ENCODE measurements at regions not wholly inside any gene's neighbourhood (a gene's known extent, or its start where the extent isn't known, plus 50 kb on each side); places are given as distances from the start of the nearest gene placed in this dataset.

GRCh38 chr7:46129831-46130230 is 208.8 kb upstream of the IGFBP3 start:
- no peak overlapping the region for H3K4me3 ChIP-seq (ENCODE audit: low read length in 2 of 2)
- intact Hi-C loops (cut with micrococcal nuclease): no loop called here
- Mint-ChIP-seq H3K4me1 (no peaks in the 10 kb centered on the region), H3K36me3 (peaks cover 0 to 2% of the 10 kb centered on the region in 2 donors), H3K4me3 (no peak overlapping the region), H3K27ac (no peak overlapping the region), H3K27me3 (no peaks in the 10 kb centered on the region), H3K9me3 (peaks cover 0 to 2% (median 0%) of the 10 kb centered on the region in 8 donors)
- DNase-seq: no peak
- POLR2A ChIA-PET (ENCODE audit: partially characterized antibody): no interaction called here
- no peaks in the 10 kb centered on the region for H3K27me3 ChIP-seq (ENCODE audit: insufficient read depth, low read length)
- H3K4me1 ChIP-seq (ENCODE audit: insufficient read depth, low read length): no peaks in the 10 kb centered on the region
- CTCF ChIA-PET (ENCODE audit: partially characterized antibody): no interaction called here
- no peak overlapping the region for H3K27ac ChIP-seq (ENCODE audit: low read depth, low read length)
- no peaks in the 10 kb centered on the region for H3K9me3 ChIP-seq (ENCODE audit: control insufficient read depth in 1 of 2, low read length in 2 of 2)
- H3K36me3 ChIP-seq (ENCODE audit: insufficient read depth, low read length): no peaks in the 10 kb centered on the region

- Mint-ChIP-seq H3K27ac (no peak overlapping the region), H3K36me3 (no peaks in the 10 kb centered on the region), H3K9me3 (peaks cover 0 to 5% (median 0%) of the 10 kb centered on the region in 8 donors), H3K4me1 (no peaks in the 10 kb centered on the region), H3K27me3 (no peaks in the 10 kb centered on the region), H3K4me3 (no peak overlapping the region)
- Histone ChIP-seq H3K27me3 (ENCODE audit: insufficient read depth, low read length) (no peaks in the 10 kb centered on the region), H3K4me3 (ENCODE audit: low read length in 2 of 2) (no peak overlapping the region), H3K4me1 (ENCODE audit: insufficient read depth, low read length) (no peaks in the 10 kb centered on the region), H3K27ac (ENCODE audit: low read depth, low read length) (no peak overlapping the region), H3K9me3 (ENCODE audit: control insufficient read depth in 1 of 2, low read length in 2 of 2) (no peaks in the 10 kb centered on the region), H3K36me3 (ENCODE audit: insufficient read depth, low read length) (no peaks in the 10 kb centered on the region)
- intact Hi-C loops (cut with micrococcal nuclease): no loop called here
- DNase-seq: no peak
- CTCF ChIA-PET (ENCODE audit: partially characterized antibody): no interaction called here
- POLR2A ChIA-PET (ENCODE audit: partially characterized antibody): no interaction called here
Observed at GRCh38 chr7:46127814-46128213, 206.7 kb upstream of the IGFBP3 start.

GRCh38 chr7:46126675-46127300 is 205.7 kb upstream of the IGFBP3 start:
- ChIA-PET POLR2A (ENCODE audit: partially characterized antibody) (no interaction called here), CTCF (ENCODE audit: partially characterized antibody) (no interaction called here)
- Mint-ChIP-seq H3K27me3 (no peaks in the 10 kb centered on the region), H3K4me3 (no peak overlapping the region), H3K4me1 (no peaks in the 10 kb centered on the region), H3K36me3 (no peaks in the 10 kb centered on the region), H3K9me3 (peaks cover 0 to 4% (median 0%) of the 10 kb centered on the region in 8 donors), H3K27ac (no peak overlapping the region)
- Histone ChIP-seq H3K36me3 (ENCODE audit: insufficient read depth, low read length) (no peaks in the 10 kb centered on the region), H3K4me3 (ENCODE audit: low read length in 2 of 2) (no peak overlapping the region), H3K4me1 (ENCODE audit: insufficient read depth, low read length) (no peaks in the 10 kb centered on the region), H3K27me3 (ENCODE audit: insufficient read depth, low read length) (no peaks in the 10 kb centered on the region), H3K27ac (ENCODE audit: low read depth, low read length) (no peak overlapping the region), H3K9me3 (ENCODE audit: control insufficient read depth in 1 of 2, low read length in 2 of 2) (no peaks in the 10 kb centered on the region)
- DNase-seq: no peak
- intact Hi-C loops (cut with micrococcal nuclease): no loop called here

- no peak overlapping the region for H3K27ac ChIP-seq (ENCODE audit: low read depth, low read length)
- Mint-ChIP-seq H3K9me3 (peaks cover 0 to 3% (median 0%) of the 10 kb centered on the region in 8 donors), H3K27me3 (no peaks in the 10 kb centered on the region), H3K4me1 (no peaks in the 10 kb centered on the region), H3K4me3 (no peak overlapping the region), H3K36me3 (no peaks in the 10 kb centered on the region), H3K27ac (peak overlapping the region in 1 of 7 donors; percentile 2)
- no peaks in the 10 kb centered on the region for H3K9me3 ChIP-seq (ENCODE audit: control insufficient read depth in 1 of 2, low read length in 2 of 2)
- ChIA-PET CTCF (ENCODE audit: partially characterized antibody) (no interaction called here), POLR2A (ENCODE audit: partially characterized antibody) (no interaction called here)
- H3K27me3 ChIP-seq (ENCODE audit: insufficient read depth, low read length): no peaks in the 10 kb centered on the region
- intact Hi-C loops (cut with micrococcal nuclease): no loop called here
- no peak for DNase-seq
- H3K36me3 ChIP-seq (ENCODE audit: insufficient read depth, low read length): no peaks in the 10 kb centered on the region
- H3K4me1 ChIP-seq (ENCODE audit: insufficient read depth, low read length): no peaks in the 10 kb centered on the region
- H3K4me3 ChIP-seq (ENCODE audit: low read length in 2 of 2): no peak overlapping the region
Observed at GRCh38 chr7:46123756-46124343, 202.8 kb upstream of the IGFBP3 start.

- no peaks in the 10 kb centered on the region for H3K36me3 Mint-ChIP-seq
- H3K4me3 ChIP-seq (ENCODE audit: low read length in 2 of 2): no peak overlapping the region
- POLR2A ChIA-PET (ENCODE audit: partially characterized antibody): no interaction called here
- no peaks in the 10 kb centered on the region for H3K9me3 ChIP-seq (ENCODE audit: control insufficient read depth in 1 of 2, low read length in 2 of 2)
- no peaks in the 10 kb centered on the region for H3K4me1 ChIP-seq (ENCODE audit: insufficient read depth, low read length)
- no peak overlapping the region for H3K27ac ChIP-seq (ENCODE audit: low read depth, low read length)
- DNase-seq: no peak
- no peaks in the 10 kb centered on the region for H3K4me1 Mint-ChIP-seq
- no peaks in the 10 kb centered on the region for H3K36me3 ChIP-seq (ENCODE audit: insufficient read depth, low read length)
- no peak overlapping the region for H3K4me3 Mint-ChIP-seq
- no peaks in the 10 kb centered on the region for H3K27me3 ChIP-seq (ENCODE audit: insufficient read depth, low read length)
- H3K9me3 Mint-ChIP-seq: peaks cover 0 to 10% (median 2%) of the 10 kb centered on the region in 8 donors
- no peaks in the 10 kb centered on the region for H3K27me3 Mint-ChIP-seq
- no peak overlapping the region for H3K27ac Mint-ChIP-seq
- intact Hi-C loops (cut with micrococcal nuclease): loop anchor here (10.0 kb wide), 1 partner anchor 191 kb away; the partner anchor contains the start of gene IGFBP3
- CTCF ChIA-PET (ENCODE audit: partially characterized antibody): no interaction called here
Observed at GRCh38 chr7:46115410-46115809, 194.3 kb upstream of the IGFBP3 start.

GRCh38 chr7:46109437-46109836 is 188.4 kb upstream of the IGFBP3 start:
- Histone ChIP-seq H3K9me3 (ENCODE audit: control insufficient read depth in 1 of 2, low read length in 2 of 2) (no peaks in the 10 kb centered on the region), H3K27me3 (ENCODE audit: insufficient read depth, low read length) (no peaks in the 10 kb centered on the region), H3K4me3 (ENCODE audit: low read length in 2 of 2) (no peak overlapping the region), H3K4me1 (ENCODE audit: insufficient read depth, low read length) (no peaks in the 10 kb centered on the region), H3K36me3 (ENCODE audit: insufficient read depth, low read length) (no peaks in the 10 kb centered on the region), H3K27ac (ENCODE audit: low read depth, low read length) (no peak overlapping the region)
- POLR2A ChIA-PET (ENCODE audit: partially characterized antibody): no interaction called here
- H3K9me3 Mint-ChIP-seq: peaks cover 0 to 3% (median 0%) of the 10 kb centered on the region in 8 donors
- intact Hi-C loops (cut with micrococcal nuclease): no loop called here
- H3K4me3 Mint-ChIP-seq: no peak overlapping the region
- no peak for DNase-seq
- H3K27ac Mint-ChIP-seq: no peak overlapping the region
- no peaks in the 10 kb centered on the region for H3K27me3 Mint-ChIP-seq
- H3K36me3 Mint-ChIP-seq: no peaks in the 10 kb centered on the region
- CTCF ChIA-PET (ENCODE audit: partially characterized antibody): no interaction called here
- H3K4me1 Mint-ChIP-seq: no peaks in the 10 kb centered on the region

- Mint-ChIP-seq H3K9me3 (peaks cover 0 to 3% (median 0%) of the 10 kb centered on the region in 8 donors), H3K36me3 (no peaks in the 10 kb centered on the region), H3K27ac (no peak overlapping the region), H3K4me3 (no peak overlapping the region), H3K4me1 (no peaks in the 10 kb centered on the region), H3K27me3 (no peaks in the 10 kb centered on the region)
- no peaks in the 10 kb centered on the region for H3K36me3 ChIP-seq (ENCODE audit: insufficient read depth, low read length)
- ChIA-PET POLR2A (ENCODE audit: partially characterized antibody) (no interaction called here), CTCF (ENCODE audit: partially characterized antibody) (no interaction called here)
- H3K4me3 ChIP-seq (ENCODE audit: low read length in 2 of 2): no peak overlapping the region
- no peaks in the 10 kb centered on the region for H3K27me3 ChIP-seq (ENCODE audit: insufficient read depth, low read length)
- DNase-seq: no peak
- H3K9me3 ChIP-seq (ENCODE audit: control insufficient read depth in 1 of 2, low read length in 2 of 2): no peaks in the 10 kb centered on the region
- intact Hi-C loops (cut with micrococcal nuclease): no loop called here
- no peak overlapping the region for H3K27ac ChIP-seq (ENCODE audit: low read depth, low read length)
- H3K4me1 ChIP-seq (ENCODE audit: insufficient read depth, low read length): no peaks in the 10 kb centered on the region
Observed at GRCh38 chr7:46108272-46108671, 187.2 kb upstream of the IGFBP3 start.
